Umbilical cord (tissue), 1 donor: ENCODE measurements at regions not wholly inside any gene's neighbourhood (a gene's known extent, or its start where the extent isn't known, plus 50 kb on each side); places are given as distances from the start of the nearest gene placed in this dataset.
A peak's percentile ranks its signal among the peaks of the same experiment; 100 is the strongest.
"Not testable (repeated sequence)": the region's sequence is repeated elsewhere in the genome, so short reads cannot be mapped to it uniquely, and the experiment has no call there.

Experiments
- DNase-seq: peaks from one replicate; pipeline ENCODE4 v3.0.0-alpha.2; 2015; ENCODE audit warnings: low spot score

GRCh38 chr14:85040046-85040685, 489.8 kb upstream of the FLRT2 start:
- peak; percentile 35 for DNase-seq

GRCh38 chr14:85041618-85042017, 488.3 kb upstream of the FLRT2 start:
- no peak for DNase-seq

GRCh38 chr14:85042301-85042700, 487.6 kb upstream of the FLRT2 start:
- no peak for DNase-seq

- DNase-seq: no peak
Observed at GRCh38 chr14:85050180-85050579, 479.8 kb upstream of the FLRT2 start.

- no peak for DNase-seq
Observed at GRCh38 chr14:85052646-85053045, 477.3 kb upstream of the FLRT2 start.

GRCh38 chr14:85054178-85054577, 475.8 kb upstream of the FLRT2 start:
- no peak for DNase-seq

- no peak for DNase-seq
Observed at GRCh38 chr14:85056267-85056666, 473.7 kb upstream of the FLRT2 start.

GRCh38 chr14:85057221-85057620, 472.7 kb upstream of the FLRT2 start:
- DNase-seq: no peak

GRCh38 chr14:85058150-85058549, 471.8 kb upstream of the FLRT2 start:
- no peak for DNase-seq

- no peak for DNase-seq
Observed at GRCh38 chr14:85060121-85060520, 469.8 kb upstream of the FLRT2 start.

- no peak for DNase-seq
Observed at GRCh38 chr14:85061256-85061655, 468.7 kb upstream of the FLRT2 start.

GRCh38 chr14:85063747-85064146, 466.2 kb upstream of the FLRT2 start:
- no peak for DNase-seq

GRCh38 chr14:85071447-85071846, 458.5 kb upstream of the FLRT2 start:
- DNase-seq: no peak

- DNase-seq: no peak
Observed at GRCh38 chr14:85074955-85075354, 455.0 kb upstream of the FLRT2 start.

GRCh38 chr14:85075694-85076476, 454.1 kb upstream of the FLRT2 start:
- no peak for DNase-seq

GRCh38 chr14:85077716-85078115, 452.2 kb upstream of the FLRT2 start:
- not testable (repeated sequence) for DNase-seq

- DNase-seq: no peak
Observed at GRCh38 chr14:85079842-85080730, 449.9 kb upstream of the FLRT2 start.

- DNase-seq: no peak
Observed at GRCh38 chr14:85084344-85084743, 445.6 kb upstream of the FLRT2 start.

GRCh38 chr14:85085981-85086380, 444.0 kb upstream of the FLRT2 start:
- DNase-seq: no peak

GRCh38 chr14:85087201-85087600, 442.7 kb upstream of the FLRT2 start:
- DNase-seq: no peak

- DNase-seq: no peak
Observed at GRCh38 chr14:85088192-85088591, 441.8 kb upstream of the FLRT2 start.

GRCh38 chr14:85090681-85091080, 439.3 kb upstream of the FLRT2 start:
- DNase-seq: peak; percentile 6
